SU-DHL-6 (cell line): ENCODE measurements at regions not wholly inside any gene's neighbourhood (a gene's known extent, or its start where the extent isn't known, plus 50 kb on each side); places are given as distances from the start of the nearest gene placed in this dataset.
"Not testable (repeated sequence)": the region's sequence is repeated elsewhere in the genome, so short reads cannot be mapped to it uniquely, and the experiment has no call there.

Experiments used
- EZH2phosphoT487 ChIP-seq: fragments of 200-600 bp; sonication (generic), shearing (Covaris generic); conservative IDR thresholded peaks from 2 replicates; pipeline ENCODE4 v1.6.1; 2018; ENCODE audit warnings: mild to moderate bottlenecking, antibody characterized with exemption, low read length, moderate library complexity, mixed read lengths
- TF ChIP-seq, protein P1 (sequence below): fragments of 200-600 bp; sonication (generic); IDR thresholded peaks from one replicate; pipeline ENCODE4 v1.5.1; 2017; ENCODE audit warnings: antibody characterized with exemption, mild to moderate bottlenecking, low read length, moderate library complexity; ENCODE audit not compliant: insufficient read depth, poor library complexity, severe bottlenecking

DNA sequence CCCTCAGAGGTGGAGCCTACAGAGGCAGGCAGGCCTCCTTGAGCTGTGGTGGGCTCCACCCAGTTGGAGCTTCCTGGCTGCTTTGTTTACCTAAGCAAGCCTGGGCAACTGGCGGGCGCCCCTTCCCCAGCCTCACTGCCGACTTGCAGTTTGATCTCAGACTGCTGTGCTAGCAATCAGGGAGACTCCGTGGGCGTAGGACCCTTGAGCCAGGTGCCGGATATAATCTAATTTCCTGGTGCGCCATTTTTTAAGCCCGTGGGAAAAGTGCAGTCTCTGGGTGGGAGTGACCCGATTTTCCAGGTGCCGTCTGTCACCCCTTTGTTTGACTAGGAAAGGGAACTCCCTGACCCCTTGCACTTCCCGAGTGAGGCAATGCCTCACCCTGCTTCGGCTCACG is 769.1 kb upstream of the SEMA6A start:
- TF ChIP-seq, protein P1, sequence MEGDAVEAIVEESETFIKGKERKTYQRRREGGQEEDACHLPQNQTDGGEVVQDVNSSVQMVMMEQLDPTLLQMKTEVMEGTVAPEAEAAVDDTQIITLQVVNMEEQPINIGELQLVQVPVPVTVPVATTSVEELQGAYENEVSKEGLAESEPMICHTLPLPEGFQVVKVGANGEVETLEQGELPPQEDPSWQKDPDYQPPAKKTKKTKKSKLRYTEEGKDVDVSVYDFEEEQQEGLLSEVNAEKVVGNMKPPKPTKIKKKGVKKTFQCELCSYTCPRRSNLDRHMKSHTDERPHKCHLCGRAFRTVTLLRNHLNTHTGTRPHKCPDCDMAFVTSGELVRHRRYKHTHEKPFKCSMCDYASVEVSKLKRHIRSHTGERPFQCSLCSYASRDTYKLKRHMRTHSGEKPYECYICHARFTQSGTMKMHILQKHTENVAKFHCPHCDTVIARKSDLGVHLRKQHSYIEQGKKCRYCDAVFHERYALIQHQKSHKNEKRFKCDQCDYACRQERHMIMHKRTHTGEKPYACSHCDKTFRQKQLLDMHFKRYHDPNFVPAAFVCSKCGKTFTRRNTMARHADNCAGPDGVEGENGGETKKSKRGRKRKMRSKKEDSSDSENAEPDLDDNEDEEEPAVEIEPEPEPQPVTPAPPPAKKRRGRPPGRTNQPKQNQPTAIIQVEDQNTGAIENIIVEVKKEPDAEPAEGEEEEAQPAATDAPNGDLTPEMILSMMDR = not testable (repeated sequence)
- TF ChIP-seq EZH2phosphoT487 = not testable (repeated sequence)
